H1 (cell line): ENCODE measurements at regions not wholly inside any gene's neighbourhood (a gene's known extent, or its start where the extent isn't known, plus 50 kb on each side); places are given as distances from the start of the nearest gene placed in this dataset.

ENCODE experiments used
- CTCF ChIA-PET: fragments of 300-600 bp; sonication (Branson Sonifier 250); formaldehyde crosslinking; loops from one replicate; lab custom pipeline; 2021; ENCODE audit not compliant: partially characterized antibody; lab: Charles Lee
- POLR2A ChIA-PET: fragments of 300-600 bp; sonication (Branson Sonifier 250); formaldehyde crosslinking; loops from one replicate; lab custom pipeline; 2021; ENCODE audit warnings: inconsistent platforms; ENCODE audit not compliant: partially characterized antibody; lab: Charles Lee
- DNase-seq, 2 experiments: peaks; one replicate each; pipeline versions ENCODE4 v3.0.0 to v3.0.0-alpha.2; 2010 to 2022; ENCODE audit warnings: low spot score in 2 of 2, low read depth in 1 of 2, mixed read lengths in 1 of 2
- FAIRE-seq: peaks from 2 replicates; lab custom pipeline; 2011; peaks lifted over from hg19 to GRCh38; lab: Jason Lieb, UNC
- H2AFZ ChIP-seq: 2 replicates; pipeline ENCODE4 v1.8.1; 2012; ENCODE audit warnings: low read length, inconsistent platforms
- H2AK5ac ChIP-seq: 2 replicates; pipeline ENCODE4 v1.6.1; 2013; ENCODE audit warnings: low read depth, low read length
- H2BK120ac ChIP-seq: replicated peaks from 2 replicates; pipeline ENCODE3; 2013; ENCODE audit warnings: low read depth, low read length, inconsistent platforms
- H2BK12ac ChIP-seq: 2 replicates; pipeline ENCODE4 v1.6.1; 2013; ENCODE audit warnings: low read depth, low read length
- H2BK15ac ChIP-seq: 2 replicates; pipeline ENCODE4 v1.6.1; 2013; ENCODE audit warnings: low read length
- H2BK20ac ChIP-seq: 2 replicates; pipeline ENCODE4 v1.6.1; 2013; ENCODE audit warnings: low read length
- H2BK5ac ChIP-seq: 2 replicates; pipeline ENCODE4 v1.6.1; 2013; ENCODE audit warnings: low read depth, low read length
- H3K14ac ChIP-seq: 2 replicates; pipeline ENCODE4 v1.6.1; 2013; ENCODE audit warnings: inconsistent platforms; ENCODE audit not compliant: insufficient read length
- H3K18ac ChIP-seq: 2 replicates; pipeline ENCODE4 v1.6.1; 2013; ENCODE audit warnings: low read length; ENCODE audit errors: extremely low read depth
- H3K23ac ChIP-seq: 2 replicates; pipeline ENCODE4 v1.6.1; 2013; ENCODE audit warnings: inconsistent platforms; ENCODE audit not compliant: insufficient read length
- H3K23me2 ChIP-seq: 2 replicates; pipeline ENCODE4 v1.6.1; 2013; ENCODE audit warnings: low read depth, low read length
- H3K27ac ChIP-seq: 2 replicates; pipeline ENCODE4 v1.6.1; 2011; ENCODE audit warnings: low read depth, low read length, inconsistent platforms
- H3K27me3 ChIP-seq, 4 experiments: replicated peaks in 1 of 4; 1 replicate in 1 of 4; 2 replicates in 3 of 4; pipeline versions ENCODE4 v1.6.1 to v1.8.1; 2011 to 2013; ENCODE audit warnings: low read length in 3 of 4, mild to moderate bottlenecking in 3 of 4, inconsistent platforms in 2 of 4, mixed read lengths in 2 of 4, moderate library complexity in 1 of 4; ENCODE audit not compliant: control insufficient read depth in 3 of 4, insufficient read depth in 3 of 4; ENCODE audit errors: extremely low read depth in 1 of 4
- H3K36me3 ChIP-seq, 4 experiments: 2 replicates each; pipeline versions ENCODE4 v1.6.1 to v1.8.1; 2011 to 2013; ENCODE audit warnings: mild to moderate bottlenecking in 4 of 4, low read length in 3 of 4, moderate library complexity in 2 of 4, control low read depth in 1 of 4, inconsistent platforms in 1 of 4; ENCODE audit not compliant: insufficient read depth in 4 of 4, control insufficient read depth in 2 of 4
- H3K4ac ChIP-seq: replicated peaks from 2 replicates; pipeline ENCODE3; 2013; ENCODE audit warnings: low read length, low read depth, mixed read lengths, inconsistent platforms; ENCODE audit not compliant: insufficient read length
- H3K4me1 ChIP-seq, 4 experiments: replicated peaks in 1 of 4; 1 replicate in 1 of 4; 2 replicates in 3 of 4; pipeline versions ENCODE4 v1.6.1 to v1.8.1; 2011 to 2013; ENCODE audit warnings: low read length in 3 of 4, inconsistent platforms in 2 of 4, mixed read lengths in 1 of 4; ENCODE audit not compliant: insufficient read depth in 4 of 4, control insufficient read depth in 3 of 4
- H3K4me2 ChIP-seq, 2 experiments: 2 replicates each; pipeline versions ENCODE4 v1.6.1 to v1.8.1; 2011 to 2013; ENCODE audit warnings: low read depth in 2 of 2, low read length in 2 of 2, control low read depth in 1 of 2, inconsistent platforms in 1 of 2, mild to moderate bottlenecking in 1 of 2; ENCODE audit not compliant: insufficient read depth in 1 of 2
- H3K4me3 ChIP-seq, 4 experiments: fragments of 200-600, 300-600 bp in 1 of 4; sonication (generic), shearing (Covaris generic), sonication (Bioruptor Twin) in 1 of 4; 2 replicates each; pipeline versions ENCODE4 v1.5.1 to v1.8.1; 2011 to 2016; ENCODE audit warnings: low read length in 4 of 4, low read depth in 3 of 4, control low read depth in 2 of 4, inconsistent platforms in 2 of 4, mild to moderate bottlenecking in 2 of 4, mixed read lengths in 1 of 4, moderate library complexity in 1 of 4; ENCODE audit not compliant: insufficient read depth in 2 of 4; ENCODE audit errors: extremely low read depth in 1 of 4
- H3K56ac ChIP-seq: replicated peaks from 2 replicates; pipeline ENCODE3; 2013; ENCODE audit warnings: low read depth, mild to moderate bottlenecking, mixed read lengths, low read length, inconsistent platforms; ENCODE audit not compliant: insufficient read length
- H3K79me1 ChIP-seq: 2 replicates; pipeline ENCODE4 v1.6.1; 2013; ENCODE audit warnings: low read depth, low read length, control low read depth
- H3K79me2 ChIP-seq, 2 experiments: 2 replicates each; pipeline versions ENCODE4 v1.6.1 to v1.8.1; 2012 to 2013; ENCODE audit warnings: low read length in 2 of 2, mild to moderate bottlenecking in 2 of 2, inconsistent platforms in 1 of 2; ENCODE audit not compliant: insufficient read depth in 2 of 2, control insufficient read depth in 1 of 2
- H3K9ac ChIP-seq, 4 experiments: replicated peaks in 1 of 4; 1 replicate in 1 of 4; 2 replicates in 3 of 4; pipeline versions ENCODE4 v1.6.1 to v1.8.1; 2011 to 2013; ENCODE audit warnings: low read depth in 3 of 4, low read length in 3 of 4, control low read depth in 2 of 4, mild to moderate bottlenecking in 2 of 4, moderate library complexity in 2 of 4, inconsistent platforms in 1 of 4; ENCODE audit errors: extremely low read depth in 1 of 4
- H3K9me3 ChIP-seq, 2 experiments: 2 replicates each; pipeline versions ENCODE4 v1.6.1 to v1.8.1; 2012 to 2013; ENCODE audit warnings: mild to moderate bottlenecking in 2 of 2, moderate library complexity in 2 of 2, control low read depth in 1 of 2, inconsistent platforms in 1 of 2, low read depth in 1 of 2, low read length in 1 of 2, mixed read lengths in 1 of 2; ENCODE audit not compliant: insufficient read depth in 2 of 2
- H4K20me1 ChIP-seq, 2 experiments: replicated peaks in 1 of 2; 2 replicates each; pipeline versions ENCODE3 to v1.8.1; 2011 to 2013; ENCODE audit warnings: inconsistent platforms in 2 of 2, low read length in 2 of 2, mild to moderate bottlenecking in 1 of 2; ENCODE audit not compliant: insufficient read depth in 2 of 2, control insufficient read depth in 1 of 2
- H4K5ac ChIP-seq: 2 replicates; pipeline ENCODE4 v1.6.1; 2013; ENCODE audit warnings: low read length, low read depth, mixed read lengths, inconsistent platforms; ENCODE audit not compliant: insufficient read length
- H4K8ac ChIP-seq: 2 replicates; pipeline ENCODE4 v1.8.0; 2013; ENCODE audit warnings: mild to moderate bottlenecking, moderate library complexity, low read length, inconsistent platforms; ENCODE audit not compliant: insufficient read depth; ENCODE audit errors: extremely low read depth
- H4K91ac ChIP-seq: replicated peaks from 2 replicates; pipeline ENCODE3; 2013; ENCODE audit warnings: low read length, mixed read lengths, inconsistent platforms; ENCODE audit not compliant: insufficient read length
- BRCA1 ChIP-seq: IDR thresholded peaks from 2 replicates; pipeline ENCODE4 v1.6.1; 2012; ENCODE audit warnings: low read depth, low read length, improper control_type of control experiment
- CBX5 ChIP-seq: fragments of 300-800, 300-1000 bp; sonication (generic); IDR thresholded peaks from 2 replicates; pipeline ENCODE4 v1.7.1; 2016; ENCODE audit warnings: antibody characterized with exemption, low read length, low read depth
- GABPA ChIP-seq: IDR thresholded peaks from 2 replicates; pipeline ENCODE4 v1.6.1; 2011; ENCODE audit warnings: mild to moderate bottlenecking, low read length, moderate library complexity, borderline replicate concordance; ENCODE audit not compliant: insufficient read depth
- NRF1 ChIP-seq: IDR thresholded peaks from 2 replicates; pipeline ENCODE4 v1.6.1; 2011; ENCODE audit warnings: mild to moderate bottlenecking, low read depth, low read length, improper control_type of control experiment
- RBBP5 ChIP-seq: IDR thresholded peaks from 2 replicates; pipeline ENCODE4 v1.7.1; 2012; ENCODE audit warnings: low read depth, mild to moderate bottlenecking, inconsistent platforms, low read length, moderate library complexity, borderline replicate concordance
- SP1 ChIP-seq: IDR thresholded peaks from 2 replicates; pipeline ENCODE4 v1.6.1; 2011; ENCODE audit warnings: low read depth, low read length
- TAF1 ChIP-seq: IDR thresholded peaks from 2 replicates; pipeline ENCODE4 v1.6.1; 2011; ENCODE audit warnings: mild to moderate bottlenecking, low read depth, low read length
- WGBS, 2 experiments: shearing (Covaris generic) in 1 of 2; methylation state at CpG; one replicate each; pipeline versions ENCODE4 v1.1.6 to v1.1.7; 2013 to 2015; ENCODE audit warnings: low lambda C conversion rate in 2 of 2, mixed read lengths in 2 of 2, inconsistent platforms in 1 of 2, low coverage in 1 of 2, missing lambda C conversion rate in 1 of 2; ENCODE audit not compliant: insufficient replicate concordance in 2 of 2, insufficient coverage in 1 of 2, insufficient read length in 1 of 2; ENCODE audit errors: extremely low coverage in 1 of 2, missing lambda C conversion rate in 1 of 2; 5-methylcytosine and 5-hydroxymethylcytosine counted together

DNA sequence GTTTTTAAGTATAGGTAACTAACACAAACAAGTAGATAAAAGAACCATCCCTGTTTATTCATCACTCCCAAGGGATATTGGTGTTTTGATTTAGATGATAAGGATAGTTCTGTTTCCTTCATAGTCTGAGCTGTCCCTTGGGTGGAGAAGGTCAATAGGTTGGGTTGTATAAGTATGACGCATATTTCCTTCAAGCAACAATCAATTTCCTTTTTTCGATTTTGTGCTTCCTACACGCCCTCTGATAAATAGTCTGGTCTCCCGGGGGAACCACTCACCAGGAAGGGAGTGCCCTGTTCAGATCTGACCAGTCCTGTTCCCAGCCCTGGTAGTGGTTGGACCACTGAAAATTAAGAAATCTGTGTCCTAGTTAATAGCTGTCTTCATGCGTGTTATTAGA, 378.8 kb upstream of the FAR2 start:
- Histone ChIP-seq H3K27me3 (no peaks in the 10 kb centered on the region), H2AK5ac (no peak overlapping the region), H2BK120ac (no peak overlapping the region), H3K18ac (no peak overlapping the region), H3K79me2 (no peaks in the 10 kb centered on the region), H2AFZ (no peak overlapping the region), H3K79me1 (no peaks in the 10 kb centered on the region), H3K4me1 (no peaks in the 10 kb centered on the region), H3K4ac (no peak overlapping the region), H3K4me2 (no peak overlapping the region), H2BK20ac (no peak overlapping the region)
- CTCF ChIA-PET: interaction anchor here (0.6 kb wide), 1 partner anchor 211 kb away, joined by 3 read pairs; no protein-coding TSS in a partner anchor
- TF ChIP-seq RBBP5: no peak
- TF ChIP-seq TAF1: no peak
- no peak for TF ChIP-seq SP1
- no peak for TF ChIP-seq GABPA
- TF ChIP-seq CBX5: no peak
- no peak for TF ChIP-seq NRF1
- TF ChIP-seq BRCA1: no peak
- TF ChIP-seq, all 59 proteins: peak for 0
- WGBS, 2 experiments: 89% methylated on average over 5 of the region's 5 CpGs; no CpG with 5 or more reads in 1 of the 2 experiments
- DNase-seq (no peak), FAIRE-seq (no peak)
- Histone ChIP-seq H2BK15ac (no peak overlapping the region), H3K27ac (no peak overlapping the region), H3K9ac (no peak overlapping the region), H3K9me3 (no peaks in the 10 kb centered on the region), H4K20me1 (no peaks in the 10 kb centered on the region), H2BK12ac (no peak overlapping the region), H3K4me3 (no peak overlapping the region), H3K56ac (no peak overlapping the region), H3K23me2 (peaks cover 1% of the 10 kb centered on the region; the same call in 1 of the 2 replicates), H4K5ac (no peak overlapping the region), H4K91ac (no peak overlapping the region), H4K8ac (no peak overlapping the region), H2BK5ac (no peak overlapping the region), H3K36me3 (no peaks in the 10 kb centered on the region), H3K14ac (no peak overlapping the region), H3K23ac (no peak overlapping the region)
- POLR2A ChIA-PET: no interaction called here
